ENCODE measurements at regions not wholly inside any gene's neighbourhood (a gene's known extent, or its start where the extent isn't known, plus 50 kb on each side); places are given as distances from the start of the nearest gene placed in this dataset.

DNA sequence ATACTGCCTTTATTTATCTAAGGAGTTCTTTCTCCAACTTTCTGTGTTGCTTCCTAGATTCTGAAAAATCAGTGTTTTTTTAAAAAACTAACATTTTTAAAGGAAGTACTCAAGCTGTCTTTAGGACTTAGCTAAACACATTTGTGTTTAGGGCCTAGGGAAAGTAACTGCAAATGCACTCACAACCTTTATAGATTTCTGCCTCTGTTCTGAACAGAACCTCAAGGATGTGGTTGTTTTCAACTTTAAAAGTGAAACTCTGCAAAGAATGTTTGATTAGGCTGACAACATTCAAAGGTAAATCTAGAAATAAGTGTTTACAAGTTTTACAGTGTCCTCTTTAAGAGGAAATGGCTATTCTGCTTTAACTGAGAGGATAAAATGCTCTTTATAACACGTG lies 55.4 kb upstream of the CNTN5 start:
- TF ChIP-seq CTCF (IDR thresholded peaks at IDR 0.05; ENCODE audit: low read depth, low read length, poor library complexity, severe bottlenecking) (no peak), EZH2phosphoT487 (IDR thresholded peaks at IDR 0.05; ENCODE audit: borderline replicate concordance, low read length) (no peak)
